CD4-positive, alpha-beta T cell treated with Interferon alpha-2 for 1 hour (primary cell): ENCODE measurements at regions not wholly inside any gene's neighbourhood (a gene's known extent, or its start where the extent isn't known, plus 50 kb on each side); places are given as distances from the start of the nearest gene placed in this dataset.
A peak's percentile ranks its signal among the peaks of the same experiment; 100 is the strongest.
"Not testable (repeated sequence)": the region's sequence is repeated elsewhere in the genome, so short reads cannot be mapped to it uniquely, and the experiment has no call there.

ENCODE experiments used
- DNase-seq, 2 donors: peaks; one replicate each; pipeline ENCODE4 v3.0.0-alpha.2; 2020 to 2022

DNA sequence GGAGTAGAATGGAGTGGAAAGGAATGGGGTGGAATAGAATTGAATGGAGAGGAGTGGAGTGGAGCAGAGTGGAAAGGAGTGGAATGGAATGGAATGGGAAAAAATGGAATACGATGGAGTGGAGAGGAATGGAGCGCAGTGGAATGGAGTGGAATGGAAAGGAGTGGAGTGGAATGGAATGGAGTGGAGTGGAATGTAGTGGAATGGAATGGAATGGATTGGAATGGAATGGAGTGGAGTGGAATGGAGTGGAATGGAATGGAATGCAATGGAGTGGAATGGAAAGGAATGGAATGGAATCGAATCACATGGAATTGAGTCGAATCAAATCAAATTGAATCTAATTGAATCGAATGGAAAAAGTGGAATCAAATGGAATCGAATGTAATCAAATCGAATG, 1016.1 kb downstream of the CDY1 start:
- DNase-seq = no peak

DNA sequence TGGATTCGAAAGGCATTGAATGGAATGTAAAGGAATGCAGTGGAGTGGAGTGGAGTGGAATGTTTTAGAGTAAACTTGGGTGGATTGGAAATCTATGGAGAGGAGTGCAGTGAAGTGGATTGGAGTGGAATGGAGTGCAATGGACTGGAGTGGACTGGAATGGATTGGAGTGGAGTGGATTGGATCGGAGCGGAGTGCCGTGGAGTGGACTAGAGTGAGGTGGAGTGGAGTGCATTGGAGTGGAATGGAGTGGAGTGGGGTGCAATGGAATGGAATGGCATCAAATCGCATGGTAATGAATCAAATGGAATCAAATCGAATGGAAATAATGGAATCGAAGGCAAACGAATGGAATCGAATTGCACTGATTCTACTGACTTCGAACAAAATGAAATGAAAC, 1023.9 kb downstream of the CDY1 start:
- DNase-seq = not testable (repeated sequence)

DNA sequence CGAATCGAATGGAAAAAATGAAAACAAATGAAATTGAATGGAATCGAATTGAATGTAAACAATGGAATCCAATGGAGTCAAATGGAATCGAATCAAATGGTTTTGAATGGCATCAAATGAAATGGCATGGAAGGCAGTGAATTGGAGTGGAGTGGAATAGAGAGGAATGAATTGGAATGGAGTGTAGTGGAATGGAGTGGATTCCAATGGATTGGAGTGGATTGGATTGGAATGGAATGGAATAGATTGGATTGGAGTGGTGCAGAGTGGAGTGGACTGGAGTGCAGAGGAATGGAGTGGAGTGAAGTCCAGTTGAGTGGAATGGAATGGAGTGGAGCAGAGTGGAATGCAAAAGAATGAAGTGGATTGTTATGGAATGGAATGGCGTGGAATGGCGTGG, 1026.3 kb downstream of the CDY1 start:
- DNase-seq = not testable (repeated sequence)

DNA sequence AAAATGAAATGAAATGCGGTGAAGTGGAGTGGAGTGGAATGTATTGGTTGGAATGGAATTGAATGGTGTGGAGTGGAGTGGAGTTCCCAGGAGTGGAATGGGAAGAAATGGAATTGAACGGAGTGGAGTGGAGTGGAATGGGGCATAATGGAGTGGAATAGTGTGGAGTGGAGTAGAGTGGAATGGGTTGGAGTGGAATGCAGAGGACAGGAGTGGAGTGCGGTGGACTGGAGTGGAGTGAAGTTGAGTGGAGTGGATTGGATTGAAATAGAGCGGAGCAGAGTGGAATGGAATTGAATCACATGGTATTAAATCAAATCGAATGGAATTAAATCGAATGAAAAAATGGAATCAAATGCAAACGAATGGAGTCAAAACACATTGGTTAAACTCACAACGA, 1042.3 kb downstream of the CDY1 start:
- not testable (repeated sequence) for DNase-seq

GRCh38 chrY:26666691-26667090, 1044.8 kb downstream of the CDY1 start:
- not testable (repeated sequence) for DNase-seq

DNA sequence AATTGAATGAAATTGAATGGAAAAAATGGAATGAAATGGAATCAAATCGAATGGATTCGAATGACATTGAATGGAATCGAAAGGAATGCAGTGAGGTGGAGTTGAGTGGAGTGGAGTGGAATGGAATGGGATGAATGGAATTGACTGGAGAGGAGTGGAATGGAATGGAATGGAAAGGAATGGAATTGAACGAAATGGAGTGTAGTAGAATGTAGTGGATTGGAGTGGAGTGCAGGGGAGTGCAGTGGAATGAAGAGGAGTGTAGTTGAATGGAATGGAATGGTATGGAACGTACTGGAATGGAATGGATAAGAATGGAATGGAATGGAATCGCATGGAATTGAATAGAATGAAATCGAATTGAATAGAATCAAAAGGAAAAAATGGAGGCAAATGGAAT, 1047.3 kb downstream of the CDY1 start:
- not testable (repeated sequence) for DNase-seq

DNA sequence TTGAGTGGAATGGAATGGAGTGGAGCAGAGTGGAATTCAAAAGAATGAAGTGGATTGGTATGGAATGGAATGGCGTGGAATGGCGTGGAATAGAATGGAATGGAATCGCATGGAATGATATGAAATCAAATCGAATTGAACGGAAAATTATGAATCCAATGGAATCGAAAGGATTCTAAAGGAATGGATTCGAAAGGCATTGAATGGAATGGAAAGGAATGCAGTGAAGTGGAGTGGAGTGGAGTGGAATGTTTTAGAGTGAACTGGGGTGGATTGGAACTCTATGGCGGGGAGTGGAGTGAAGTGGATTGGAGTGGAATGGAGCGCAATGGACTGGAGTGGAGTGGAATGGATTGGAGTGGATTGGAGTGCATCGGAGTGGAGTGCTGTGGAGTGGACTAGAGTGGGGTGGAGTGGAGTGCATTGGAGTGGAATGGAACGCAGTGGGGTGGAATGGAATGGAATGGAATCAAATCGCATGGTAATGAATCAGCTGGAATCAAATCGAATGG, 1048.5 kb downstream of the CDY1 start:
- DNase-seq = peak in 1 of 2 donors; percentile 4

DNA sequence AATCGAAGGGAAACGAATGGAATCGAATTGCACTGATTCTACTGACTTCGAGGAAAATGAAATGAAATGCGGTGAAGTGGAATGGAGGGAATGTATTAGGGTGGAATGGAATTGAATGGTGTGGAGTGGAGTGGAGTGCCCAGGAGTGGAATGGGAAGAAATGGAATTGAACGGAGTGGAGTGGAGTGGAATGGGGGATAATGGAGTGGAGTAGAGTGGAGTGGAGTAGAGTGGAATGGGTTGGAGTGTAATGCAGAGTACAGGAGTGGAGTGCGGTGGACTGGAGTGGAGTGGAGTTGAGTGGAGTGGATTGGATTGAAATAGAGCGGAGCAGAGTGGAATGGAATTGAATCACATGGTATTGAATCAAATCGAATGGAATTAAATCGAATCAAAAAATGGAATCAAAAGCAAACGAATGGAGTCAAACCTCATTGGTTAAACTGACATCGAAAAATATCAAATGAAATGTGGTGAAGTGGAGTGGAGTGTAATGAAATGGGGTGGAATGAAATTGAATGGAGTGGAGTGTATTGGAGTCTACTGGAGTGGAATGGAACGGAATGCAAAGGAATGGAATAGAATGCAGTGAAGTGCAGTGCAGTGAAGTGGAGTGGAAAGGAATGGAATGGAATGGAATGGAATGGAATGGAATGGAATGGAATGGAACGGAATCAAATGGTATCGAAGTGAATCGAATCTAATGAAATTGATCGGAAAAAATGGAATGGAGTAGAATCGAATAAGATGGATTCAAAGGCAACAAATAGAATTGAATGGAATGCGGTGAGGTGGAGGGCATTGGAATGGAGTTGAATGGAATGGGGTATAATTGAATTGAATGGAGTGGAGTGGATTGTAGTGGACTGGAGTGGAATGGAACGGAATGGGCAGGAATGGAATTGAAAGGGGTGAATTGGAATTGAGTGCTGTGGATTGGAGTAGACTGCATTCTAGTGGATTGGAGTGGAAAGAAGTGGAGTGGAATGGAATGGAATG, 1049.3 kb downstream of the CDY1 start:
- DNase-seq = peak in 1 of 2 donors; percentile 19
